Loucy (cell line): ENCODE measurements at regions not wholly inside any gene's neighbourhood (a gene's known extent, or its start where the extent isn't known, plus 50 kb on each side); places are given as distances from the start of the nearest gene placed in this dataset.

Experiments
- EZH2phosphoT487 ChIP-seq: fragments of 200-600 bp; IDR thresholded peaks from 2 replicates; pipeline ENCODE4 v1.6.1; 2018; ENCODE audit warnings: antibody characterized with exemption, mild to moderate bottlenecking, moderate library complexity, borderline replicate concordance
- TF ChIP-seq, protein P1 (sequence below): fragments of 200-600 bp; sonication (generic); conservative IDR thresholded peaks from 2 replicates; pipeline ENCODE4 v1.5.1; 2014; ENCODE audit warnings: mild to moderate bottlenecking, antibody characterized with exemption, low read length

DNA sequence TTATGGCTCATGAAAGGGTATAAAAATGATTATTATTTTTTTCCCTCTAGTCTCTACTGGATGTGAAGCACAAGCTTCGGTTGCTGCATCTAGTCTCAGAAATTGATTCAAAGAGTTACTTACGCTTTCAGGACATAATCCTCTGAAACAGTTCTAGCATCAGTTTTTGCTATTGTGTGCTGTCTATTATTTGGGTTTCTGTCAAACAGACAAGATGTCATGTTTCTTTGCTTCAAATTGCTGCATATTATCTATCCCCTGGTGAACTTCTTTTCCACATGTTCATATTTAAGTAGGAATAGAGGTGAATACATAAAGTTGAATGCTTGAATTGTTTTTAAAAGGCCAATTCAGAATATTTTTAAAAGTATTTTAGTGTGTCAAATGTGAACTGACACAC is 161.6 kb upstream of the GBE1 start:
- no peak for TF ChIP-seq EZH2phosphoT487
- TF ChIP-seq, protein P1, sequence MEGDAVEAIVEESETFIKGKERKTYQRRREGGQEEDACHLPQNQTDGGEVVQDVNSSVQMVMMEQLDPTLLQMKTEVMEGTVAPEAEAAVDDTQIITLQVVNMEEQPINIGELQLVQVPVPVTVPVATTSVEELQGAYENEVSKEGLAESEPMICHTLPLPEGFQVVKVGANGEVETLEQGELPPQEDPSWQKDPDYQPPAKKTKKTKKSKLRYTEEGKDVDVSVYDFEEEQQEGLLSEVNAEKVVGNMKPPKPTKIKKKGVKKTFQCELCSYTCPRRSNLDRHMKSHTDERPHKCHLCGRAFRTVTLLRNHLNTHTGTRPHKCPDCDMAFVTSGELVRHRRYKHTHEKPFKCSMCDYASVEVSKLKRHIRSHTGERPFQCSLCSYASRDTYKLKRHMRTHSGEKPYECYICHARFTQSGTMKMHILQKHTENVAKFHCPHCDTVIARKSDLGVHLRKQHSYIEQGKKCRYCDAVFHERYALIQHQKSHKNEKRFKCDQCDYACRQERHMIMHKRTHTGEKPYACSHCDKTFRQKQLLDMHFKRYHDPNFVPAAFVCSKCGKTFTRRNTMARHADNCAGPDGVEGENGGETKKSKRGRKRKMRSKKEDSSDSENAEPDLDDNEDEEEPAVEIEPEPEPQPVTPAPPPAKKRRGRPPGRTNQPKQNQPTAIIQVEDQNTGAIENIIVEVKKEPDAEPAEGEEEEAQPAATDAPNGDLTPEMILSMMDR: no peak
